ENCODE measurements at regions not wholly inside any gene's neighbourhood (a gene's known extent, or its start where the extent isn't known, plus 50 kb on each side); places are given as distances from the start of the nearest gene placed in this dataset.

- H3K27ac ChIP-seq = no peak overlapping the region
These were observed 264.3 kb downstream of the TFAP2C start for GRCh38 chr20:56893226-56893917.

GRCh38 chr20:56896447-56896846 lies 267.3 kb downstream of the TFAP2C start:
- TF ChIP-seq, protein P1, sequence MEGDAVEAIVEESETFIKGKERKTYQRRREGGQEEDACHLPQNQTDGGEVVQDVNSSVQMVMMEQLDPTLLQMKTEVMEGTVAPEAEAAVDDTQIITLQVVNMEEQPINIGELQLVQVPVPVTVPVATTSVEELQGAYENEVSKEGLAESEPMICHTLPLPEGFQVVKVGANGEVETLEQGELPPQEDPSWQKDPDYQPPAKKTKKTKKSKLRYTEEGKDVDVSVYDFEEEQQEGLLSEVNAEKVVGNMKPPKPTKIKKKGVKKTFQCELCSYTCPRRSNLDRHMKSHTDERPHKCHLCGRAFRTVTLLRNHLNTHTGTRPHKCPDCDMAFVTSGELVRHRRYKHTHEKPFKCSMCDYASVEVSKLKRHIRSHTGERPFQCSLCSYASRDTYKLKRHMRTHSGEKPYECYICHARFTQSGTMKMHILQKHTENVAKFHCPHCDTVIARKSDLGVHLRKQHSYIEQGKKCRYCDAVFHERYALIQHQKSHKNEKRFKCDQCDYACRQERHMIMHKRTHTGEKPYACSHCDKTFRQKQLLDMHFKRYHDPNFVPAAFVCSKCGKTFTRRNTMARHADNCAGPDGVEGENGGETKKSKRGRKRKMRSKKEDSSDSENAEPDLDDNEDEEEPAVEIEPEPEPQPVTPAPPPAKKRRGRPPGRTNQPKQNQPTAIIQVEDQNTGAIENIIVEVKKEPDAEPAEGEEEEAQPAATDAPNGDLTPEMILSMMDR (IDR thresholded peaks at IDR 0.05) = no peak
- no peak for TF ChIP-seq ZFX (IDR thresholded peaks at IDR 0.05; ENCODE audit: borderline replicate concordance)
- no peak overlapping the region for H3K27ac ChIP-seq

More at GRCh38 chr20:56893226-56893917, 264.3 kb downstream of the TFAP2C start:
- TF ChIP-seq ZFX (IDR thresholded peaks at IDR 0.05; ENCODE audit: borderline replicate concordance) = no peak
- TF ChIP-seq, protein P1 (IDR thresholded peaks at IDR 0.05) = no peak

GRCh38 chr20:56897318-56897957 lies 268.3 kb downstream of the TFAP2C start:
- TF ChIP-seq ZFX (IDR thresholded peaks at IDR 0.05; ENCODE audit: borderline replicate concordance) = no peak
- TF ChIP-seq, protein P1 (IDR thresholded peaks at IDR 0.05) = no peak
- H3K27ac ChIP-seq = no peak overlapping the region

DNA sequence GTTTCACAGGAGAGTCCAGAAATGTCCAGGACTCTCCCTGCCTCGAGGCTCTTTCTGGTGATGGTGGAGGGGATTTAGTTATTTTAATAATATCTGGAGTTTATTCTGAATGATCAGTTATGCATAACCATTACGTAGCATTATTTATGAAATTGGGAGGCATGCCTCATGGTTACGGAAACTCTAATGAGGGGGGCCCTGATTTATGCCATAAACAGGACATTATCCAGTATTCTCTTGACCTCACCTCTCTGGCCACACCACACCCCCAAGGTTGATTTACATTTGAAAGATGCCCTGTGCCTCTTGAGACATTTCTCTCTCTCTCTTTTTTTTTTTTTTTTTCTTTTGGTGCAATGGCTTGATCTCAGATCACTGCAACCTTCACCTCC lies 268.8 kb downstream of the TFAP2C start:
- H3K27ac ChIP-seq = no peak overlapping the region

DNA sequence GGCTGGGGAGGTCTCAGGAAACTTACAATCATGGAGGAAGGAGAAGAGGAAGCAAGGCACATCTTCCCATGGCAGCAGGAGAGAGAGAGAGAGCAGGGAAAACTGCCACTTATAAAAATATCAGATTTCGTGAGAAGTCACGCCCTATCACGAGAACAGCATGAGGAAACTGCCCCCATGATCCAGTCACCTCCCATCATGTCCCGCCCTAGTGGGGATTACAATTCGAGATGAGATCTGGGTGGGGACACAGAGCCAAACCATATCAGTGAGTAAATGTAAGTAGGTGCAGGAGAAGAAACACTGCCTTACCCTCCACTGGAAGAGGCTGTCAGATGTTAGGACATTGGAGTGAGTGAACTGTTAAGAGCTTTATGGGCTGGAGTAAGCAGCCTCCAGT lies 270.4 kb downstream of the TFAP2C start:
- TF ChIP-seq, protein P1 (IDR thresholded peaks at IDR 0.05) = no peak
- no peak for TF ChIP-seq ZFX (IDR thresholded peaks at IDR 0.05; ENCODE audit: borderline replicate concordance)
- H3K27ac ChIP-seq = no peak overlapping the region

More for the DNA sequence above, 268.8 kb downstream of the TFAP2C start:
- no peak for TF ChIP-seq ZFX (IDR thresholded peaks at IDR 0.05; ENCODE audit: borderline replicate concordance)
- TF ChIP-seq, protein P1 (IDR thresholded peaks at IDR 0.05) = no peak

- TF ChIP-seq, protein P1 (IDR thresholded peaks at IDR 0.05) = no peak
- no peak for TF ChIP-seq ZFX (IDR thresholded peaks at IDR 0.05; ENCODE audit: borderline replicate concordance)
- no peak overlapping the region for H3K27ac ChIP-seq
These were observed 271.1 kb downstream of the TFAP2C start for GRCh38 chr20:56900252-56900651.

DNA sequence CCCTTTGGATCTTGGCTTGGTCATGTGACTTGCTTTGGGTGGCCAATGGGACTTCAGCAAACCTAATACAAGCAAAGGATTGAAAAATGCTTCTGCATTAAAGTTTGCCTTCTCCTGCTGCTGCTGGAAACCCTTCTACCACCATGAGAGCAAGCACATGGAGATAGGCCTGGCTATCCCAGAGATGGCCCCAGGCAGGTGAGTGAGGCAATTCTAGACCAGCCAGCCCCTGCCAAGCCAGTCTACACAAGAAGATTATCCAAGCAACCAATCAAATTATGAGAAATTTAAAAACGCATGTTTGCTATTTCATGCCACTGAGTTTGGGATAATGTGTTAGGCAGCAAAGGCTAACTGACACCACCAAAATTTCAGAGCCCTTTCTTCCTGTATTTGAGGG lies 274.3 kb downstream of the TFAP2C start:
- H3K27ac ChIP-seq = no peak overlapping the region
- no peak for TF ChIP-seq ZFX (IDR thresholded peaks at IDR 0.05; ENCODE audit: borderline replicate concordance)
- TF ChIP-seq, protein P1 (IDR thresholded peaks at IDR 0.05) = no peak

All from 22Rv1 (cell line).